GM18870 (cell line): ENCODE measurements at regions not wholly inside any gene's neighbourhood (a gene's known extent, or its start where the extent isn't known, plus 50 kb on each side); places are given as distances from the start of the nearest gene placed in this dataset.

Experiments used
- ATAC-seq: cut with Tn5 transposase; IDR thresholded peaks from one replicate; pipeline ENCODE4 v1.9.1; 2021; ENCODE audit warnings: moderate library complexity; ENCODE audit not compliant: unreplicated experiment

DNA sequence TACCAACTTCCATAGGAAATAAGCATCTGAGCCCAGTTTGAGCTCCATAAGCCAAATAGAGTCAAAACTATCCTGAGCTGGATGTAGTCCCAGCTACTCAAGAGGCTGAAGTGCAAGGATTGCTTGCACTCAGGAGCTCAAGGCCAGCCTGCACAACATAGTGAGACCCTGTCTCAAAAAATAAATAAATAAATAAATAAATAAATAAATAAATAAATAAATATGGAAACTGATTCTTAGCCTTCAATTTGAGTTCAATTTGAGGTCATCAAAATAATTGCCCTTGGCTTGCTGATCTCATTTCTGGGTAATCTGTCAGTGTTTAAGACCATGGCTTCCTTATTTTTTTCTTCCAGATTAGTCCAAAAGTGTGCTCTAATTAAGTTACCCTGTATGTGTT lies 184.9 kb upstream of the CDH20 start:
- ATAC-seq, result no peak

- no peak for ATAC-seq
Measured at GRCh38 chr18:61149786-61150185, 183.4 kb upstream of the CDH20 start.

GRCh38 chr18:61153571-61153970 lies 179.7 kb upstream of the CDH20 start:
- ATAC-seq, result no peak

DNA sequence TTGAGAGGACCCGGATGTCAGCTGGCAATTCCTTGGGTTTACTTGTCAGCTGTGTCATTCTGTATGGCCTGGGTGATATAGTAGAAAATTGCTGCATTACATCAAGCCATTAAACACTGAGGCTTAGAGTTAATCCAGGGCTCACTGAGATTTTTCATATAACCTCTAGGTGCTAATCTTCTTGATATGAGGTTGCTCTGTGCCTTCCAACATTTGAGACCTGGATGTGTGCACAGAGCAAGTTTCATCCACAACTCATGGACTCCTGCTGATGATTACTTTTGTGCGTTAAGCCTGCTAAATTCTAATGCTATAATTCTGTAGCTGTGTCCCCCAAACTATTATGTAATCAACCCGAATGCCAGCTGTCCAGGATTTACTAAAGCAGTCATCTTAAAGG lies 178.4 kb upstream of the CDH20 start:
- no peak for ATAC-seq

DNA sequence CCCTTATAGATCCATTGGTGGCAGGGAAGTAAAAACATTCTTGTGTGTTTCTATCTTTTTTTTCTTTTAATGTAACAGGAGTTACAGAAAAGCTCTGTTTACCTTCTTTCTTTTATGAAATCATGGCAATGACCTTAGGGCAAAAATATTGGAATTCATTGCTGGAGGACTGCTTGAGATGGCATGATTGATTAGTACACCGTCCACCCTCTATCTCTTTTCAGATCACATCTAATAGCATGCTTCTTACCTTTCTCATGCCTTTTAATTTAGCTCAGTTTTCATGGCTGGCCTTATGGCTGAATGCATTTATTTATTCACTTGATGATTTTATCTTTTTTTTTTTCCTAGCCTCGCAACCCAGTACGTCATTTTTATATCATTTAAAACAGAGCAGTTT lies 177.6 kb upstream of the CDH20 start:
- ATAC-seq, result no peak

GRCh38 chr18:61157451-61157850 lies 175.8 kb upstream of the CDH20 start:
- ATAC-seq, result no peak

GRCh38 chr18:61159246-61159645 lies 174.0 kb upstream of the CDH20 start:
- ATAC-seq, result no peak

GRCh38 chr18:61164321-61164720 lies 168.9 kb upstream of the CDH20 start:
- no peak for ATAC-seq

DNA sequence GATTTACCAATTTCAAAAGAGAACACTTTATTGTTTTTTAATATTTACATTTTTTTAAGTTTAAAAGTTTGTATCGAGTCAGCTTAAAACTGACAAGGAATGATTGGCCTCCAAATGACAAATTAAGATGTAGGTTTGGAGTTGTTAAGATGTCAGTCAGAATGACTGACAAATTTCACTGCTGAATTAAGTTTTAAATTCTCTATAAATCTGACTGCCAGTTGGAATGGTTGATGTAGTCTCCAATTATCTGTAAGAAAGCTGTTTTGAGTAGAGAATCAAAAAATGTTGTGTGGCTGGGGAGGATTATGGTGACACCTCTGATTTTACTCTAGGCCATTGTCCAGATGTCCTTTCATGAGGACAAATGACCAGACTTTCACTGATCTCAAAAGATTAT lies 165.3 kb upstream of the CDH20 start:
- ATAC-seq, result no peak

DNA sequence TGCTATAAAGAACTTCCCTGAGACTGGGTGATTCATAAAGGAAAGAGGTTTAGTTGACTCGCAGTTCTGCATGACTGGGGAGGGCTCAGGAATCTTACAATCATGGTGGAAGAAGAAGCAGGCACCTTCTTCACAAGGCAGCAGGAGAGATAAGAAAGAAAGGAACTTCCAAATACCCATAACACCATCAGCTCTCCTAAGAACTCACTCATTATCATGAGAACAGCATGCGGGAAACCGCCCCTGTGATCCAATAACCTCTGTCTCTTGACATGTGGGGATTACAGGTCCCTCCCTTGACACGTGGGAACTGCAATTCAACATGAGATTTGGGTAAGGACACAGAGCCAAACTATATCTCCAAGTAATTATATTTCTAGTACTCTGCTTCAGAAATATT lies 163.8 kb upstream of the CDH20 start:
- ATAC-seq, result no peak

DNA sequence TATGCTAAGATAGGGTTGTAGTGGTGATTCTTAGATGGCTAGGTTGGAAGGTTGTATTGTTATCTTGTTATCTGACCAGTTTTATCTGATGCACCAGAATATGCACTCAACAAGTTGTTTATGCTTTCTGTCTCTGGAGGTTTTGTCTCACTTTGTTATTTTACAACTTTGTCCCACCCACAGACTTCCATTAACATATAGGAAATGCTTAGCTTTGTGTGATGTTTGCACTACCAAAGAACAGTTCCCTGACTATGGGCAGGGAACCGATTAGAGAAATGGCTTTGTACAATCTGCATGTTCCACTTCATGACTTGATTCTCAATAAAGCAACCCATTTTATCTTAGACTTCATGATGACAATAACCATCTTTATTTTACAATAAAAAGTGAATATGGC lies 160.6 kb upstream of the CDH20 start:
- no peak for ATAC-seq

DNA sequence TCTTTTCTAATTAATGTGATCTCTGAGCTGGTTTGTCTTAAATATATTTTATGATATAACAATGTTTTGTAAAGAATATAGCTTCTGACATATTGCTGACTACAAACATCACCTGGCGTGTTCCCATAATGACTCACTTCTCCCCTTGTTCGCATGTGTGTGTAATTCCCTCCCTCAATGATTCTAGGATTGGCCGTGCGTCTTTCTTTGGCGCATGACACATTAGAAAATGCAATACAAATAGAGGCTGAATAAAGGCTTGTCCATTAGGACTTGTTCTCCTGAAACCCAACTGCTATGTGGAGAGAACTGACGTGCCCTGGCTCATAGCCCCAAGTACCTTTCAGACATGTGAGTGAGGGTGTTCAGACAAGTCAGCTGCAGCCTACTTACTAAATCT lies 159.7 kb upstream of the CDH20 start:
- ATAC-seq, result no peak

DNA sequence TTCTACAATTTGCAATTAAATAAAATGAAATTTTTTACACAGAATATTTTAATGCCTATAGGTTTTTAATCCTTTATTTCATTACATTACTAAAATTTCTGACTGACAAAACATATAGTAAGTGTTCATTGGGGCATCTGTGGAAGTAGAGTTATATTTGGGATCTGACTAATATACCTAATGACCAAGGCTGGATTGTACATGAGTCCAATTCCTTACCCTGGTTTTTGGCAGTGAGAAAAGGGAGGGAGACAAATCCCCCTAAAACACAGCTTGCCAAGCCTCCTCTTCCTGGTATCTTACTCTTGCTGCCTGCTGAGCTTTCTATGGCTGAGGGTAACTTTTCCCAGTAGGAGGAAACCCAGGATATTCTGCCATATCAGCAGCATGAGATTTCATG lies 149.4 kb upstream of the CDH20 start:
- no peak for ATAC-seq

- no peak for ATAC-seq
Measured at GRCh38 chr18:61187971-61188370, 145.3 kb upstream of the CDH20 start.

GRCh38 chr18:61189376-61189775 lies 143.9 kb upstream of the CDH20 start:
- no peak for ATAC-seq

DNA sequence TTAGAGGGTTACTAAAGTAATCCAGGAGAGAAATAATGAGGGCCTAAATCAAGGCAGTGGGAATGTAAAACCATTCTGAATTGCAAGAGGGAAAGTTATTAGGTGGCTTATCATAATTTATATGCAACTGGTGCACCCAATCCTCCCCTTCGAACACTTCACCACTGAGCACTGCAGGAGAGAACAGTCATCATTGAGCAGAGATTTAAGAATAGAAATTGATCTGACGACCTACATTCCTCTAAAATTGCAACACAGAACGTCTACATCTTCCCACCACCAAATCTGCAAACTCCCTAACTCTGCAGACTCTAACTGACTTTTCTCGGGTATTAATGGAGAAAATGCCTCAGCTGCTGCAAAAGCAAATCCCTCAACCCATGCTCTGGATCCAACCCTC lies 138.5 kb upstream of the CDH20 start:
- ATAC-seq, result no peak

DNA sequence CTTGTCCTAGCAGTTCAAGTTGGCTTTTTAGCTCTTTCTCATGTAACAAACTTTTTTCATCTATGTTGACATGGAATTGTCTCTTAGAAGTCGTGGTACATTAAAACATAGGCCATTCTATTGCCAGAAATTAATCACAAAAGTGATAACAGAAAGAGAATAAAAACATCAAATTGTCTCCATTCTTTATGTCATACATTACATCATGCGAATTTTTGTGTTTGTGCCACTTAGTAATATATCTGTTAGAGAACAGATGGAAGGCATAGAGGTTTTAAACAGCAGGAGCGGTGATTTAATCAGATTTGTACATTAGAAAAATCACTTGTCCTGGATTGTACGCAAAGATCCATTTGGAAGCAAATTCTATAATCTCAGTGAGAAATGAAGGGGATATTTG lies 136.5 kb upstream of the CDH20 start:
- ATAC-seq, result no peak

- no peak for ATAC-seq
Measured at GRCh38 chr18:61198486-61198885, 134.7 kb upstream of the CDH20 start.

DNA sequence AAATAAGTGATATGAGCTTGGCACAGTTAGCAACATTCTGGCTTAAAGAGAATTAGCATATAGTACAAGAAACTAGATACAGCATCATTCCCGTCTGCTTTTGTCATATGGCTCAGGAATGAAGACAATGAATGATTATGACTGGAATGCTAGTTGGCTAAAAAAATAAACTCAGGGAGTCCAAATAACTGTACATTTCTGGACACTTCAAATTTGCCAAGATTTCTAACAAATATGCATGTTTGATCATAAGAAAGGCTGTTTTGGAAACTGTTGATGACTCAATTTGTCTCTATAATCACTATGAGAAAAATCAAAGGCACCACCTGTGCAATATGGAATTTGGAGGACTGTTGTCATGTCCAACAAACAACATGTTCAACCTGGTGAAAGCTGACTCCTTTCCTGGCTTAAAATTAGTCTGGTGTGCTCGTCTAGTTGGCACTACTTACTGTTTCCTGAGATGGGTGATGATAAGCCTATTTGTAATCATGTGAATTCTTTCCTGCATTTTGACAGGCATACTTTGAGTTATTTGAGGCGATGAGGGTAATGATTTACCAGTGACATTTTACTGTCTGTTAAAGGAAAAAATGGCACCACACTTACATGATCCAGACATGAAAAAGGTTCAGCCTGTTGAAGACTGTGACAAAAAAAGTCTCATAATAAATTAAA lies 133.9 kb upstream of the CDH20 start:
- ATAC-seq, result no peak

GRCh38 chr18:61201511-61201910 lies 131.7 kb upstream of the CDH20 start:
- no peak for ATAC-seq

DNA sequence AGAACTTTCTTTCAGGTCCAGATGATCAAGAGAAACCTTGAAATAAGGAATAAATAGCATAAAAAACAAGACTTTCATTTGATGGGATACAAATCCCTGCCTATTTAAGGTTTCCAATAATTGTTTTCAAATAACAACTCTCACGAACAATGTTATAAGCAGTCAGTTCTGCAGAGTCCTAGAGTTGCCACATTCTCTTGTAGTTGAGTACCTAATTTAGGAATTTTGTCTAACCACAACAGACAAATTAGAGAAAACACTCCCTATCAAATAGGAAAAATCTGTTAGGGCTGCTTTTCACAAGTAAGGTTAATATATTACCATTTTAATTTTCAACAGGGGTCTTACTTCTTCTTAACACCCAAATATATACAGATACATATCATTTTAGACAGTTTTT lies 130.1 kb upstream of the CDH20 start:
- no peak for ATAC-seq

- no peak for ATAC-seq
Measured at GRCh38 chr18:61209801-61210200, 123.4 kb upstream of the CDH20 start.

GRCh38 chr18:61216051-61216450 lies 117.2 kb upstream of the CDH20 start:
- ATAC-seq, result no peak

DNA sequence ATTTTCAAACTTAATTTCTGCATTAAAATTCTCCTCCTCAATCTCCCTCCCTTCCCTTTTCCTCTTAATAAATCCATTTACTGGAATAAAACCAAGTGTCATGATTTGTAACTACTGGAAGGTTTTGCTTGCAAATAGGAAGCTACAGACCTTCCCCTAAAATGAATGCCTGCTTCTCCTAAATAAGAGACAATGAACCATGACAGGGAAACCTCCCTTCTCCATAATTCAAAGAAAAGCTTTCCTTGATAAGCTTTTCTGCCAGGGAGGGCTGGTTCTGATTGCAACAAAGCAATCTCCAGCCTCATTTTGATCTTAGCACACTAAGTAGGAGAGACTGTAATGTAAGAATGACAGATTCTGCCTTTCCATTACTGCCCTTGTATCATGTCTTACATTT lies 111.0 kb upstream of the CDH20 start:
- ATAC-seq, result no peak
